HS-27A (cell line): ENCODE measurements at regions not wholly inside any gene's neighbourhood (a gene's known extent, or its start where the extent isn't known, plus 50 kb on each side); places are given as distances from the start of the nearest gene placed in this dataset.

Experiments
- DNase-seq: peaks from one replicate; pipeline ENCODE4 v3.0.0-alpha.2; 2012; ENCODE audit warnings: low read depth, missing footprints

- no peak for DNase-seq
Observed at GRCh38 chr1:56311766-56312165, 267.6 kb downstream of the PLPP3 start.

DNA sequence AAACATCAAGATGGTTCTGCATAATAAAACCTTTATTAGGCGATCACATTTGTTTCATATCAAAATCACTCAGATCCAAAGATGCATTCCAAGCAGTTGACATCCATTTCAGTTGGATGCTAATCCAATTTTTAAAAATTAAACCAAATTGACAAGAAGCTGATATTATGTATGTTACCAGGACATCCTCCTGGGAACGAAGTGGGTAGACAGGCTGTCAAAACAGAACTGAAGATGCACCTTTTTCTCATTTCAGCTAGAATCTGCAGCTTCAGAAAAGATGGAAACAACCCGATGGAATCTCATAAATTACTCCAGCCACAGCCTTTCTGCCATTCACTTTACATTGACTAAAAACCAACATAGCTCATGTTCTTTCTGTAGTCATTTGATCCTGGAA, 268.4 kb downstream of the PLPP3 start:
- no peak for DNase-seq

DNA sequence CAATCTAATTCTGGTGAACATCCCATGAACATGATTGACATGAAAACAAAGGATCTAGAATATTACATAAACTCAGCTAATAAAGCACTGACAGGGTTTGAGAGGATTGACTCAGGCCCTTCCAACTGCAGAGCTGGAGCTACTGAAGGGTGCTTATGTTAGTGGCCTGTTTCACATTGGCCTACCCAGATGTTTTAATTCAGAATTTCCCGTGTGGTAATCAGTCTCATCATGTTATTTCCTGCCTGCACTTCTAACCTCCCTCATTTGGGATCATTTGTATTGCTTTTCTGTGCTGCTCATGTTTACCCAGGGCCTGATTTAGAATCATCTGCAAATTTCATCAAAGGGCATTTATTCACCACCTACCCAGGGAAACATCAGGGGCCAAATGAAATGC, 270.3 kb downstream of the PLPP3 start:
- no peak for DNase-seq

DNA sequence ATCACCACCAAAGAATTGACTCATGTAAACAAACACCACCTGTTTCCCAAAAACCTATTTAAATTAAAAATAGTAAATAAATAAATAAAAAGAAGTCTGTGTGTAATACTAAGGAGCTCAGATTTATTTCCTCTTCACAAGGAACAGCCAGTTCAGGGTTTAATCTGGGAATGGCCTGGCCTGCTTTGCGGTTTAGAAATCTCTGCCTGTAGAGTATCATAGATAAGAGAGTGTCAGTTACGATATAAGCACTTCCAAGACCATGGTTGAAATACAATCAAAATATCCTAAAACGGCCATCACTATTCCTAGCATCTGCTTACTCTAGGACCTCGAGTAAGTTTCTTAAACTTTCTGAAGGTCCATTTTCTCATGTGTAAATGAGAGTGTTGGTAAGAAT, 274.4 kb downstream of the PLPP3 start:
- no peak for DNase-seq

DNA sequence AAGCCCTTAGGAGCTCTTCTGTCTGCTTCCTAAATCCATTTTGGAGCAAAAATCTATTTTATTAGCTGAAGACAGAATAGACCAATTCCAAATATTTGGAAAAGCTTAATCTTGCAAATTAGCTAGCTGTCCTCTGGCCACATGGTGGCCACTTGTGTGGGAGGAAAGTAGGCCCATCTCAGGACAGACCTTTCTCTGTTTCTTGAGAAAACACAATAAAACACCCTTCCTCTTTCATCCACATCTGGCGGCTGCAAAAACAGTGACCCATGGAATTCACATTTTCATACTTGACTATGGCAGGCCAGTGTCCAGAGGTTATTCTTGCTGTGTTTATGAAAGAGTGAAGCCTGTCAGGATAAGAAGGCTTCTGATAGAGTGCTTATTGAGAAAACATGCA, 275.6 kb downstream of the PLPP3 start:
- DNase-seq: no peak

DNA sequence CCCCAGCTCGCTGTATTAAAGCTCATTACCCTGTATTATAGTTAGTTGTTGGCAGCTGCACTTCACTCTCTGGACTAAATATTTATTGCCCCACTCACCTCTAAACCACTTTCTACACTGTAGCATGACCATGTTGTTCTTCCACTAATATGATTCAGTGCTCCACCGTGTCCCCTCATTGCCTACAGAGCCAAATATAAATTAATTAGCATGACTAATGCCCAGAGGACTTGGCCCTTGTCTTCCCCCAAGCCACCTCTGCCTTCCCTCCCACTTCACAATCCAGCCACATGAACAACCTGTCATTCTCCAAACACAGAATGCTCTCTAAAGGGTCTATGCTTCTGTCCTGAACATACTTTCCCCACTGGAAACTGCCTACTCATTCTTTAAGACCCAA, 276.5 kb downstream of the PLPP3 start:
- no peak for DNase-seq

DNA sequence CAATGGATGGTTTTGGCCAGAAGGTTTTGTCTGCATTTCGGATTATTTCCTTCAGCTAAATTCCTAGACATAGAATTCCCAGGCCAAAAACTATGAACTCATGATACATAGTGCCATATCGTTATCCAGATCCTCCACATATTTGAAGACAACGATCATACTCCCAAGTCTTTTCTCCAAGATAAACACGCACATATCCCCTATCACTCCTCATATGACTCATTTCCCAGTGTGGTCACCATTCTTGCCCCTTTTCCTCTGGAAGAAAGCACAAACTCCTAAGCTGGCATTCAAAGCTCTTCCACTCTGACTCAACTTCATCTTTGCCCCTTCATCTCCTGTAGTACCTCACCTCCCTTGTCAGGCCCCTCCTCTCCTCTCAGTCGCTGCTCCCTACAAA, 277.6 kb downstream of the PLPP3 start:
- DNase-seq: peak; percentile 89

GRCh38 chr1:56300836-56301235, 278.5 kb downstream of the PLPP3 start:
- DNase-seq: no peak

GRCh38 chr1:56298866-56299265, 280.5 kb downstream of the PLPP3 start:
- no peak for DNase-seq

- no peak for DNase-seq
Observed at GRCh38 chr1:56297904-56298303, 281.5 kb downstream of the PLPP3 start.

GRCh38 chr1:56297208-56297607, 282.2 kb downstream of the PLPP3 start:
- DNase-seq: no peak

DNA sequence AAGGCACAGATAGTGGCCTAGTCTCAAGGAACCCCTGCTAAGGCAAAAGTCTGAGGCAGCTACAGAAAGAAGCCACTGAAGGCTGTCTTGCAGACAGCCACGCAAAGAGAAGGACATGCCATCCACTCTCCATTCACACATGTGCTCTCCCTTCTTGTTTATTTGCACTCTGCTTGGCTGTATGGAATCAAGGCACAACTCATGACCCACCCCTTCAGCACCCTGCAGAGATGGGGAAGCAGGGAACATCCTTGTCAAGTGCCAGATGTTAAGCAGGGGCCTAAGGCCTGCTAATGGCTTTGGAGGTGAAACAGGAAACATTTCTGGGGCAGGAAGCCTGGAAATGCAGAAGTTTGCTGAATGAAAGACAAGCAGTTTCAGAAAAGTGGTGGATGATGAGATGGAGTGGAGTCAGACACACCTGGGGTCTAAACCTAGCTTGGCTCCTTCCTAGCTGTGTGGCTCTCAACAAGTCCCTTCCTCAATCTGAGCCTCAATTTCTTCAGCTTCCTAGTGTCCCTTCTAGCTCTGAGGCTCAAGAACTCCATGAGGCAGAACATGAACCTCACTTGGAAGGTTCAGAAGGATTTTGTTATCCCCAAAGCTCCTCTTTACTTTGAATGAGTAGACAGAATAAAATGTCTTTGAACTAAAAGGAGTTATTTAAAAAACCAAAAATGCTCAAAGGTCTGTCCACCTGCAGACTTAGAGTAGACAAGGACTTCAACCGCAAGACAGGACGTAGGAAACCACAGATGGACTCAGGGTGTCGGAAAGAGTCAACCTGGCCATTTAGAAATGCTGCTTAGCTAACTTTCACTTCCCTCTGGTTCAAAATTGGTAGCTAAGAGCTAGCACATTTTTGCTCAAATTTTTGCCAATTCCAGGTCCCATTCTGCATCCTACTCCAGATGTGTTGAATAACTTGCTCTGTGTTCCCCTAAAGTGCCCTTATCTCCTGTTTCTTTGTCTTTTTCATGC, 283.1 kb downstream of the PLPP3 start:
- DNase-seq: no peak

- DNase-seq: no peak
Observed at GRCh38 chr1:56291374-56291919, 287.9 kb downstream of the PLPP3 start.

- DNase-seq: no peak
Observed at GRCh38 chr1:56289260-56289659, 290.1 kb downstream of the PLPP3 start.

DNA sequence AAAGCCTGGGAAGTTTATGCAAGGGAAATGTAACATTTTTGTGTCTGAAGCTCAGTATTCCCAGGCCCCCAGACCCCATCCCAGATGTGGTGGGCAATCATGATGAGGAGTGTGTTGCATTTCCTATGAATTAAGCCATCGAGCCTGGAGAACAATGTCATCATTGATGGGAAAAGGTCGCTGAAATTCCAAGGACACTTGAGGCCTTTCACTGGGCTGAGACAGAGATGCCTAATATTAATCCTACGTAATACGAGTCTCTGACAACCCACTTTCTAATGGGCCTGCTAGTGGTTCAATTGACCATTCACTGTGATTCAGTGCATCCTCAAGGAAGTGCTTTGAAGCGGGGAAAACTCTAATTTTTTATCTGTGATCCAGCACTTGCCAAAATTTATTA, 291.6 kb downstream of the PLPP3 start:
- DNase-seq: no peak

GRCh38 chr1:56286956-56287355, 292.4 kb downstream of the PLPP3 start:
- DNase-seq: no peak

DNA sequence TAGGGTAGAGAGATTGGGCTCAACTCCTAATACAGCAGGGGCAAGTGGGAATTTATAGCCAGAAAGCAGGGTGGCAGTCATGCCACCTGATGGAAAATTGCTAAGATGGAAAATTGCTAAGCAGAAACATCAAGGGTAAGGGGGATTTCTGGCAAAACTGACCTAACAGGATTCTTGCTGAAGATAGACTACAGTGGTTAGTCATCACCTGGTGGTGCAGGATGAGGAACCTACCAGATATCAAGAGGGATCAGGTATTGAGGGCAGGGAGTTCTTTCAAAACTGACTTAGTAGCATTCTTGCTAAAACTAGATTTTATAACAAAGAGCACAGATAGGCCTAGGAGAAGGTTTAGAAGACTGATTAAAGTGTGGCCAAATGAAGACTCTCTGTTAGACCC, 292.9 kb downstream of the PLPP3 start:
- DNase-seq: no peak

DNA sequence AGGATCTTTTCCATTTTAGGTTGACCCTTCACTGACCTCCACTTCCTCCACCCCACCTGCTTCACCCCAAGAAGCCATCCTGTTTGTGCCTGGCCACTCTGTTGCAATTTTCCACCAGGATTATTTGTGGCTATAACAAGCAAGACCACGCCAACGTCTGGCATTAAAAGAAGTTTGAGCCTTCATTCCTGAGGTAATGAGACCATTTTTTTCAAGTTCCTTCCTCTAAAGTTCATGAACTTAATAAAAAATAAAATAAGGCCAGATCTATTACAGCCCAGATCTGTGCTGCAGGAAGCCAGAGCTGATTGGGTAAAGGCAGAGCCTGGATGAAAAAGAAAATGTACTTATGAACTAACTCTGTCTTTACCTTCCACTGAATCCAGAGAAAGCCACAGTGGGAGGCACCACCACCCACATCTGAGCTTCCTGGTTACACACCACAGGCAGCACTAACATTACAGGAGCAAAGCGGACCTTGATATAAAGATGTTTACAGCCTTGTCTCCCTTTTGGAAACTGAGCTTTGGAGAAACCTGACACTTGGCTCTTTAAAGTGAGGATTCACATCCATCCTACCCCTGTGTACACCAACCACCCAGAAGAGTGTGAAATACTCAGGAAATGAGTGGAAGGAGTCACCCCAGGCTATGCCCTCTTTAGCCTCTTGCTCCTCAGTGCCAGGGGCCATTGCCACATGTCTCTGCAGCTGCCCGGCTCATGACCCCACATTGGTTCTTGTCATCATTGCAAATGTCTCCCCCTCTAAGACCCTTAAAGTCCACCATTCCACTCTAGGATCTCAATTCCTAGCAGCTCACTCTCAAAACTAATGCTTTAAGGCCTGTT, 293.6 kb downstream of the PLPP3 start:
- DNase-seq: no peak

DNA sequence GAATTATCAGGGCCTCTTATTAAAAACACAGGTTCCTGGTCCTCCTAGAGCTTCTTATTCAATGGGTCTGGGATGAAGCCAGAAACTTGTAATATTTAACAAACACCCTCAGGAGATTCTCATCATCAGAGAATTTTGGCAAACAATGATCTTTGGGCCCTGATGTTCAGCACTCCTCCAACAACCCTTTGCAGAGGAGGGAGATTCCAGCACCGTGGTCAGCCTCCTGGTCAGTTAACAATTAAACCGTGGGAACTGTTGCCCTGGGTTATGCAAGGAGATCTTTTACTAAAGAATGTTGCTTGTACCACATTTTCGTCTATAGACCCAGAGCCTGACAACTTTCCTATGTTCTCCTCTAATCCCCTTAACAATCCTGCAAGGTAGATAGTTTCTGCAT, 294.4 kb downstream of the PLPP3 start:
- no peak for DNase-seq

DNA sequence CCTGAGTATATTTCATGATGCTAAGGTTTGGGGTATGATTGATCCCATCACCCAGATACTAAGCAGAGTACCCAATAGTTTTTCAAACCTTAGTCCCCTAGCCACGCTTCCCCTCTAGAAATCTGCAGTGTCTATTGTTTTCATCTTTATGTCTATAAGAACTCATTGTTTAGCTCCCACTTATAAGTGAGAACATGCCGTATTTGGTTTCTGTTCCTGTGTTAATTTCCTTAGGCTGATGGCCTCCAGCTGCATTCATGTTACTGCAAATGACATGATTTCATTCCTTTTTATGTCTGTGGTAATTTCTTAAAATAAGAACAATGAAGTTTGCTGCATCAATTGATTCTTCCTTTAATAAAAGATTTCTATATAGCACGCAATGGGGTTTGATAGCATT, 301.3 kb downstream of the PLPP3 start:
- no peak for DNase-seq

GRCh38 chr1:56268519-56269140, 310.7 kb downstream of the PLPP3 start:
- DNase-seq: no peak

DNA sequence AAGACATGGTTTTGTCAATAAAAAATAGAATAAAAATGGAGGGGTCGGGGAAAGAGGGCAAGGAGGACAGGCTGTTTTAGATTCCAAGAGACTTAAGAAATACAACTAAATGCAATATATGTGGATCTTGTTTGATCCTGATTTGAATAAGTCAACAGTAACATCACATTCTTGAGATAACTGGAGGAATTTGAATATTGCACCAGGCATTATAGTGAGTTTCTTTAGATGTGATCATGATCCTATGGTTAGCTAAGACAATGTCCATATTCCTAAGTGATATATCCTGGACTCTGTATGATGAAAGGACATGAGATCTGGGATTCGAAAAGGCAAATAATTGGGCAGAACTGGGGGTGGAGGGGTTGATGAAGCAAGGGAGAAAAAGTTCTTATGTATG, 311.8 kb downstream of the PLPP3 start:
- no peak for DNase-seq
